K562 (cell line): ENCODE measurements at regions not wholly inside any gene's neighbourhood (a gene's known extent, or its start where the extent isn't known, plus 50 kb on each side); places are given as distances from the start of the nearest gene placed in this dataset.
A peak's percentile ranks its signal among the peaks of the same experiment; 100 is the strongest.

Experiments used
- BRD4 ChIP-seq: fragments of 200-600 bp; sonication (generic); IDR thresholded peaks from 2 replicates; pipeline ENCODE4 v1.6.1; 2017; ENCODE audit warnings: inconsistent platforms
- CBX1 ChIP-seq: sonication (generic); IDR thresholded peaks from 2 replicates; pipeline ENCODE4 v1.6.1; 2016; ENCODE audit warnings: antibody characterized with exemption, low read depth, mild to moderate bottlenecking
- CCNT2 ChIP-seq: IDR thresholded peaks from 2 replicates; pipeline ENCODE4 v1.6.1; 2011; ENCODE audit warnings: borderline replicate concordance, low read depth, mild to moderate bottlenecking, moderate library complexity, mixed read lengths, low read length; ENCODE audit not compliant: insufficient read length; ENCODE audit errors: extremely low read depth
- KDM5B ChIP-seq: fragments of 200-600 bp; sonication (generic); IDR thresholded peaks from 2 replicates; pipeline ENCODE4 v1.6.1; 2012; ENCODE audit warnings: low read depth, mild to moderate bottlenecking, moderate library complexity, low read length, control low read depth, inconsistent platforms; ENCODE audit not compliant: insufficient replicate concordance
- NFIC ChIP-seq: fragments of 450-650 bp; IDR thresholded peaks from 2 replicates; pipeline ENCODE4 v1.6.1; 2017; ENCODE audit warnings: mild to moderate bottlenecking, inconsistent platforms
- PKNOX1 ChIP-seq: fragments of 450-650 bp; IDR thresholded peaks from 2 replicates; pipeline ENCODE4 v1.6.1; 2016
- RBM22 ChIP-seq: fragments of 200-400 bp; formaldehyde crosslinking; IDR thresholded peaks from 2 replicates; pipeline ENCODE4 v1.6.1; 2018; ENCODE audit warnings: low read length, low read depth; ENCODE audit not compliant: poor library complexity, severe bottlenecking
- RBM25 ChIP-seq: fragments of 200-400 bp; formaldehyde crosslinking; IDR thresholded peaks from 2 replicates; pipeline ENCODE4 v1.6.1; 2018; ENCODE audit warnings: low read length, low read depth, moderate library complexity; ENCODE audit not compliant: severe bottlenecking
- RBM34 ChIP-seq: fragments of 200-400 bp; formaldehyde crosslinking; IDR thresholded peaks from 2 replicates; pipeline ENCODE4 v1.6.1; 2018; ENCODE audit warnings: low read length, borderline replicate concordance; ENCODE audit not compliant: insufficient read depth
- SRSF3 ChIP-seq: fragments of 200-400 bp; formaldehyde crosslinking; IDR thresholded peaks from 2 replicates; pipeline ENCODE4 v1.6.1; 2016; ENCODE audit warnings: mild to moderate bottlenecking, low read length, moderate library complexity; ENCODE audit not compliant: insufficient read depth
- ZNF277 ChIP-seq: fragments of 250-450 bp; sonication (Bioruptor Pico); IDR thresholded peaks from 2 replicates; pipeline ENCODE4 v1.8.0; 2022; ENCODE audit warnings: inconsistent platforms, mild to moderate bottlenecking, moderate library complexity, borderline replicate concordance
- ZNF316 ChIP-seq: fragments of 450-650 bp; IDR thresholded peaks from 2 replicates; pipeline ENCODE4 v1.6.1; 2016
- ZNF551 ChIP-seq: fragments of 250-450 bp; sonication (Bioruptor Pico); IDR thresholded peaks from 2 replicates; pipeline ENCODE4 v1.5.0; 2021; ENCODE audit warnings: mild to moderate bottlenecking, moderate library complexity
- ZNF589 ChIP-seq: fragments of 200-800 bp; sonication (Bioruptor generic); IDR thresholded peaks from 2 replicates; pipeline ENCODE4 v1.6.1; 2016; ENCODE audit warnings: low read depth, missing genetic modification characterization, missing compliant biosample characterization
- TF ChIP-seq, protein P1 (sequence below), 2 experiments: fragments of 200-800 bp in 1 of 2; sonication (Bioruptor generic) in 1 of 2; sonication (generic) in 1 of 2; formaldehyde crosslinking in 1 of 2; IDR thresholded peaks in 1 of 2; conservative IDR thresholded peaks in 1 of 2; 2 replicates each; pipeline versions ENCODE4 v1.5.0 to v1.6.1; 2016 to 2020; ENCODE audit warnings: missing compliant biosample characterization in 1 of 2, missing genetic modification characterization in 1 of 2, missing genetic modification reagents in 1 of 2
- TF ChIP-seq, protein P2 (sequence below), 2 experiments: fragments of 450-650 bp; IDR thresholded peaks; 2 replicates each; pipeline ENCODE4 v1.6.1; 2018; ENCODE audit warnings: mild to moderate bottlenecking in 2 of 2, low read depth in 1 of 2; ENCODE audit not compliant: partially characterized antibody in 2 of 2
- TF ChIP-seq, protein P3 (sequence below): sonication (generic); IDR thresholded peaks from 2 replicates; pipeline ENCODE4 v1.6.1; 2016

GRCh38 chr7:106569500-106569929, 91.4 kb downstream of the CCDC71L start (continued):
- TF ChIP-seq ZNF551 (CRISPR knock-in tag) (no peak), ZNF589 (peak; percentile 95), ZNF277 (no peak), RBM25 (peak; percentile 34), CBX1 (peak; percentile 76; the same call in 1 of the 2 replicates), SRSF3 (no peak), RBM22 (no peak), RBM34 (no peak), KDM5B (no peak), PKNOX1 (peak; percentile 95), BRD4 (peak; percentile 75; the same call in 1 of the 2 replicates), ZNF316 (no peak), CCNT2 (no peak), NFIC (no peak; the same call in 1 of the 2 replicates)
- TF ChIP-seq, protein P1, sequence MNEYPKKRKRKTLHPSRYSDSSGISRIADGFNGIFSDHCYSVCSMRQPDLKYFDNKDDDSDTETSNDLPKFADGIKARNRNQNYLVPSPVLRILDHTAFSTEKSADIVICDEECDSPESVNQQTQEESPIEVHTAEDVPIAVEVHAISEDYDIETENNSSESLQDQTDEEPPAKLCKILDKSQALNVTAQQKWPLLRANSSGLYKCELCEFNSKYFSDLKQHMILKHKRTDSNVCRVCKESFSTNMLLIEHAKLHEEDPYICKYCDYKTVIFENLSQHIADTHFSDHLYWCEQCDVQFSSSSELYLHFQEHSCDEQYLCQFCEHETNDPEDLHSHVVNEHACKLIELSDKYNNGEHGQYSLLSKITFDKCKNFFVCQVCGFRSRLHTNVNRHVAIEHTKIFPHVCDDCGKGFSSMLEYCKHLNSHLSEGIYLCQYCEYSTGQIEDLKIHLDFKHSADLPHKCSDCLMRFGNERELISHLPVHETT (CRISPR knock-in tag; conservative IDR thresholded peaks at IDR 0.05 in 1 of 2, IDR thresholded peaks at IDR 0.05 in 1 of 2): peak in 1 of 2 experiments; percentile 86; a peak in 2 of 4 replicates
- TF ChIP-seq, protein P2, sequence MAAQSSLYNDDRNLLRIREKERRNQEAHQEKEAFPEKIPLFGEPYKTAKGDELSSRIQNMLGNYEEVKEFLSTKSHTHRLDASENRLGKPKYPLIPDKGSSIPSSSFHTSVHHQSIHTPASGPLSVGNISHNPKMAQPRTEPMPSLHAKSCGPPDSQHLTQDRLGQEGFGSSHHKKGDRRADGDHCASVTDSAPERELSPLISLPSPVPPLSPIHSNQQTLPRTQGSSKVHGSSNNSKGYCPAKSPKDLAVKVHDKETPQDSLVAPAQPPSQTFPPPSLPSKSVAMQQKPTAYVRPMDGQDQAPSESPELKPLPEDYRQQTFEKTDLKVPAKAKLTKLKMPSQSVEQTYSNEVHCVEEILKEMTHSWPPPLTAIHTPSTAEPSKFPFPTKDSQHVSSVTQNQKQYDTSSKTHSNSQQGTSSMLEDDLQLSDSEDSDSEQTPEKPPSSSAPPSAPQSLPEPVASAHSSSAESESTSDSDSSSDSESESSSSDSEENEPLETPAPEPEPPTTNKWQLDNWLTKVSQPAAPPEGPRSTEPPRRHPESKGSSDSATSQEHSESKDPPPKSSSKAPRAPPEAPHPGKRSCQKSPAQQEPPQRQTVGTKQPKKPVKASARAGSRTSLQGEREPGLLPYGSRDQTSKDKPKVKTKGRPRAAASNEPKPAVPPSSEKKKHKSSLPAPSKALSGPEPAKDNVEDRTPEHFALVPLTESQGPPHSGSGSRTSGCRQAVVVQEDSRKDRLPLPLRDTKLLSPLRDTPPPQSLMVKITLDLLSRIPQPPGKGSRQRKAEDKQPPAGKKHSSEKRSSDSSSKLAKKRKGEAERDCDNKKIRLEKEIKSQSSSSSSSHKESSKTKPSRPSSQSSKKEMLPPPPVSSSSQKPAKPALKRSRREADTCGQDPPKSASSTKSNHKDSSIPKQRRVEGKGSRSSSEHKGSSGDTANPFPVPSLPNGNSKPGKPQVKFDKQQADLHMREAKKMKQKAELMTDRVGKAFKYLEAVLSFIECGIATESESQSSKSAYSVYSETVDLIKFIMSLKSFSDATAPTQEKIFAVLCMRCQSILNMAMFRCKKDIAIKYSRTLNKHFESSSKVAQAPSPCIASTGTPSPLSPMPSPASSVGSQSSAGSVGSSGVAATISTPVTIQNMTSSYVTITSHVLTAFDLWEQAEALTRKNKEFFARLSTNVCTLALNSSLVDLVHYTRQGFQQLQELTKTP (IDR thresholded peaks at IDR 0.05; ENCODE audit: low read depth in 1 of 2, partially characterized antibody in 2 of 2): peak in 1 of 2 experiments; percentile 1
- TF ChIP-seq, protein P3, sequence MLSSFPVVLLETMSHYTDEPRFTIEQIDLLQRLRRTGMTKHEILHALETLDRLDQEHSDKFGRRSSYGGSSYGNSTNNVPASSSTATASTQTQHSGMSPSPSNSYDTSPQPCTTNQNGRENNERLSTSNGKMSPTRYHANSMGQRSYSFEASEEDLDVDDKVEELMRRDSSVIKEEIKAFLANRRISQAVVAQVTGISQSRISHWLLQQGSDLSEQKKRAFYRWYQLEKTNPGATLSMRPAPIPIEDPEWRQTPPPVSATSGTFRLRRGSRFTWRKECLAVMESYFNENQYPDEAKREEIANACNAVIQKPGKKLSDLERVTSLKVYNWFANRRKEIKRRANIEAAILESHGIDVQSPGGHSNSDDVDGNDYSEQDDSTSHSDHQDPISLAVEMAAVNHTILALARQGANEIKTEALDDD: no peak
